DND-41 (cell line): ENCODE measurements at regions not wholly inside any gene's neighbourhood (a gene's known extent, or its start where the extent isn't known, plus 50 kb on each side); places are given as distances from the start of the nearest gene placed in this dataset.

ENCODE experiments used
- ATAC-seq: fragments of 200-7000 bp; cut with Tn5 transposase; 3 replicates; pipeline ENCODE4 v1.9.1; 2021; ENCODE audit warnings: low read depth; ENCODE audit not compliant: insufficient read depth
- DNase-seq: peaks from one replicate; pipeline ENCODE4 v3.0.0-alpha.2; 2020
- H2AFZ ChIP-seq: 2 replicates; pipeline ENCODE4 v1.6.0; 2012; ENCODE audit warnings: low read depth, low read length
- H3K27ac ChIP-seq: 2 replicates; pipeline ENCODE4 v1.5.1; 2012; ENCODE audit warnings: low read length, inconsistent platforms
- H3K27me3 ChIP-seq: fragments of 200-600 bp; sonication (generic); 2 replicates; pipeline ENCODE4 v1.6.0; 2012; ENCODE audit warnings: low read length, mild to moderate bottlenecking, inconsistent platforms; ENCODE audit not compliant: insufficient read depth, poor library complexity
- H3K36me3 ChIP-seq: 2 replicates; pipeline ENCODE4 v1.5.1; 2012; ENCODE audit warnings: low read length, inconsistent platforms; ENCODE audit not compliant: insufficient read depth
- H3K4me1 ChIP-seq: 2 replicates; pipeline ENCODE4 v1.5.1; 2012; ENCODE audit warnings: mild to moderate bottlenecking, low read length; ENCODE audit not compliant: insufficient read depth
- H3K4me2 ChIP-seq: 2 replicates; pipeline ENCODE4 v1.6.0; 2012; ENCODE audit warnings: mild to moderate bottlenecking, moderate library complexity, low read length, inconsistent platforms; ENCODE audit not compliant: insufficient read depth
- H3K4me3 ChIP-seq, 2 experiments: fragments of 200-600 bp in 1 of 2; shearing (Covaris generic) in 1 of 2; 2 replicates each; pipeline ENCODE4 v1.5.1; 2012 to 2016; ENCODE audit warnings: inconsistent platforms in 2 of 2, low read length in 2 of 2, mild to moderate bottlenecking in 2 of 2, low read depth in 1 of 2, moderate library complexity in 1 of 2
- H3K79me2 ChIP-seq: 2 replicates; pipeline ENCODE4 v1.6.0; 2012; ENCODE audit warnings: low read length, inconsistent platforms; ENCODE audit not compliant: insufficient read depth
- H3K9ac ChIP-seq: 2 replicates; pipeline ENCODE4 v1.6.0; 2012; ENCODE audit warnings: low read depth, mild to moderate bottlenecking, inconsistent platforms, low read length, moderate library complexity
- H3K9me3 ChIP-seq: 2 replicates; pipeline ENCODE4 v1.5.1; 2012; ENCODE audit warnings: low read length, moderate library complexity, mild to moderate bottlenecking, inconsistent platforms; ENCODE audit not compliant: insufficient read depth, severe bottlenecking
- H4K20me1 ChIP-seq: 2 replicates; pipeline ENCODE4 v1.6.0; 2012; ENCODE audit warnings: low read length; ENCODE audit not compliant: insufficient read depth
- CTCF ChIP-seq: IDR thresholded peaks from 2 replicates; pipeline ENCODE4 v1.5.1; 2012; ENCODE audit warnings: borderline replicate concordance, low read length, moderate library complexity, mild to moderate bottlenecking; ENCODE audit not compliant: poor library complexity, severe bottlenecking; ENCODE audit errors: extremely low read depth
- EZH2 ChIP-seq: IDR thresholded peaks from 3 replicates; pipeline ENCODE4 v1.6.1; 2012; ENCODE audit warnings: borderline replicate concordance, low read depth, mild to moderate bottlenecking, moderate library complexity, low read length, inconsistent platforms; ENCODE audit not compliant: severe bottlenecking

DNA sequence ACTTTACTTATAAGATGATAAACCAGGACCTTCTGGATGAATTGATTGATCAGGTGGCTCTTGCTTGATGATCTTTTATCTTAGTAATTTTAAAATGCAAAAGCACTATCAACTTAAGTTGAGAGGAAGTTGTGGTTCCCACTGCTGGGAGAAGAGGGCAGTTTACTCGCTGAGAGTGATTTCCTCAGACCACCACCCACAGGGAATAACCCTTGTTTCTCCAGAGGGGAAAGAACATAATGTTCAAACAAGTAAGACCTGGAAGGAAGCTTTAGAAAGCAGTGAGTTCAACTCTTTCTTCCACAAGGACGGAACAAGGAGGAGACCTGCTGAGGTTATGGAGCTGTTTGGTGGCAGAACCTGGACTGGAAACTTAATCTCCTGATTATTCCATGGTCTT lies 138.7 kb downstream of the FAM204A start:
- TF ChIP-seq CTCF (no peak), EZH2 (no peak)
- H3K36me3 ChIP-seq = no peaks in the 10 kb centered on the region
- no peak for ATAC-seq
- H3K4me3 ChIP-seq = no peak overlapping the region
- H3K79me2 ChIP-seq = no peaks in the 10 kb centered on the region
- no peak for DNase-seq
- no peaks in the 10 kb centered on the region for H3K9me3 ChIP-seq
- H3K4me2 ChIP-seq = no peak overlapping the region
- H3K9ac ChIP-seq = no peak overlapping the region
- peaks cover 20% of the 10 kb centered on the region for H3K27me3 ChIP-seq
- H2AFZ ChIP-seq = no peak overlapping the region
- H3K4me1 ChIP-seq = no peaks in the 10 kb centered on the region
- no peak overlapping the region for H3K27ac ChIP-seq
- H4K20me1 ChIP-seq = no peaks in the 10 kb centered on the region

DNA sequence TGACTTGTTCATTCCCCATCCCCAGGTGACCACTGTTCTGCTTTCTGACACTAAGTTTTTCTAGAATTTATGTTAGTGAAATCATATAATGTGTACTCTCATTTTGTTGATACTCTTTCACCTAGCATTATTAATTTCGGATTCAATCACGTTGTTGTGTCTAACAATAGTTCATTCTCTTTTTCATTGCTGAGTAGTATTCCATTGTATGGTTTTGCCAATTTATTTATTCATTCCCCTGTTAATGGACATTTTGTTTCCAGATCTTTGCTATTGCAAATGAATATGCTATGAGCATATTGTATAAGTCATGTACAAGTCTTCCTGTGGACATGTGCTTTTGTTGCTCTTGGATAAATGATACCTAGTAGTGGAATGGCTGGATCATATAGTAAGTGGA lies 146.4 kb downstream of the FAM204A start:
- Histone ChIP-seq H3K4me2 (no peak overlapping the region), H3K4me3 (no peak overlapping the region), H2AFZ (no peak overlapping the region), H3K9ac (no peak overlapping the region), H3K27me3 (peaks cover 6% of the 10 kb centered on the region), H3K36me3 (no peaks in the 10 kb centered on the region), H4K20me1 (no peaks in the 10 kb centered on the region), H3K4me1 (no peaks in the 10 kb centered on the region), H3K9me3 (no peaks in the 10 kb centered on the region), H3K27ac (no peak overlapping the region), H3K79me2 (no peaks in the 10 kb centered on the region)
- DNase-seq (no peak), ATAC-seq (no peak)
- TF ChIP-seq EZH2 (no peak), CTCF (no peak)

DNA sequence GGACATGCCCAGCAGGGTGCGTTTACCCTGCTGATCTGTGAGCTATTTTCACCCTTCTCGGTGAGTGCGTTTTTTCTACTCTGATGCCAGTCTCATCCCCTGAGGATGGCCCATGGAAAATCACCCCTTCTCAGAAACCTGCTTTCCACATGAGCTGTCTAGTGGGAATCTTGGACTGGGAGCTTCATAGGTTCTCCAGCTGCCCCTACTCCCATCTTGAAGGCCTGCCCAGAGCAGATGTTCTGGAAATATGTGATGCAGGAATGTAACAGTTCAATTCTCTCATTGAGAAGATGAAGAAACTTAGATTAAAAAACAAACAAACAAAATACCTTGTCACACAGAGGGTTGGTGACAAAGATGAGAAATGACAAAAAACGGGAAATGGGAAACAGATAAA lies 146.9 kb upstream of the RAB11FIP2 start:
- ATAC-seq = no peak

More for the DNA sequence above, 146.9 kb upstream of the RAB11FIP2 start:
- Histone ChIP-seq H3K9ac (no peak overlapping the region), H3K4me1 (no peaks in the 10 kb centered on the region), H2AFZ (no peak overlapping the region), H3K9me3 (no peaks in the 10 kb centered on the region), H3K36me3 (no peaks in the 10 kb centered on the region), H3K27ac (no peak overlapping the region), H3K79me2 (no peaks in the 10 kb centered on the region), H4K20me1 (no peaks in the 10 kb centered on the region), H3K27me3 (peaks cover 6% of the 10 kb centered on the region), H3K4me2 (no peak overlapping the region), H3K4me3 (no peak overlapping the region)
- no peak for TF ChIP-seq EZH2
- no peak for TF ChIP-seq CTCF
- DNase-seq = no peak
